ENCODE measurements at regions not wholly inside any gene's neighbourhood (a gene's known extent, or its start where the extent isn't known, plus 50 kb on each side); places are given as distances from the start of the nearest gene placed in this dataset.

DNA sequence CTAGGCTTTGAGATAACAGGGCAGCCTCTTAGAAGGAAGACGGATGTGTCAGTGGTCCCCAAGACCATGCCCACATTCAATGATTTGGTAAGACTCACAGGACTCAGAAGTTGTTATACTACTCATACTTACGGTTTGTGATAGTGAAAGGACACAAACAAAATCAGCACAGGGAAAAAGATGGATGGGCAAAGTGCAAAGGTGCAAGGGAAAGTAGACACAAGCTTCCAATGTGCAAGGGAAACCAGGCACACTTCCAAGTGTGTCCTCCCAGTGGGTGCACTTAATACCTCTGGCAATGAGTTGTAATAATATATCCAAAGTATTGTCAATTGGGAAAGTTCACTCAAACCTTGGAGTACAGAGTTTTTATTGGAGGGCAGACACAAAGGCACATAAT, 53.8 kb upstream of the VCX start:
- DNase-seq = no peak

DNA sequence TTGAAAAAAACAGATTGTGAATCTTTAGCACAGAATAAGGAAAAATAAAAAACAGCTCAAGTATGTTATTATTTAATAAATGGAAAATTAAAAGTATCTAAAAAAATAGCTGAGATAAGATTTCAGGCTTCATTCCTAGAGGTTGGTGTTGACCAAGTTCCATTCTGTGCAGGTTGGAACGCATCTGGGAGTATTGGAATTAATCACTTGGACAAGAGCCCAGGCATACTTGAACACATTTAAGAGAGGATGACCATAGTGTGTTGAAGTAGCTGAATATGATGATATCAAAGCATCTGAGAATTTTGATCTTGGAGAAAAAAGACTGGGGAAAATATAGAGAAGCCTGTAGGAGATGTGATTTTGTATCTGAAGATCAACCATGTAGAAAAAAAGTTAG, 54.6 kb upstream of the VCX start:
- DNase-seq = no peak

DNA sequence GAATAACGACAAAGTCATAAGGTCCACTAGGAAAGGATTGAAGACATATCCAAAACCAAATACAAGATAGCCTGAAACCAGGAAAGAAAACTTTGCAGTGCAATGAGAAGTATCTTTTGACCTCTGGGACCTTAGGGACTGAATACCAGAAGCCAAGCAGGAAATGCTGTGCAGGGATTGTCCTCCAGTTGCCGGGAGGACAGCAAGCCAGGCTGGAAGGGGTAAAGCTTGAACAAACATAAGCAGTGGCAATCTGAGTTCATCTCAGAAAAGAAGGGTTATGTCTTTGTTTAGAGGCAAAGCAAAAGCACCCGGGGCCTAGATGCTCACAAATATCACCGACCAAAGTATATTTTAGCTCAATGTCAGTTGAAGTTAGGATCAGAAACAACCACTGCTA, 55.3 kb upstream of the VCX start:
- no peak for DNase-seq

DNA sequence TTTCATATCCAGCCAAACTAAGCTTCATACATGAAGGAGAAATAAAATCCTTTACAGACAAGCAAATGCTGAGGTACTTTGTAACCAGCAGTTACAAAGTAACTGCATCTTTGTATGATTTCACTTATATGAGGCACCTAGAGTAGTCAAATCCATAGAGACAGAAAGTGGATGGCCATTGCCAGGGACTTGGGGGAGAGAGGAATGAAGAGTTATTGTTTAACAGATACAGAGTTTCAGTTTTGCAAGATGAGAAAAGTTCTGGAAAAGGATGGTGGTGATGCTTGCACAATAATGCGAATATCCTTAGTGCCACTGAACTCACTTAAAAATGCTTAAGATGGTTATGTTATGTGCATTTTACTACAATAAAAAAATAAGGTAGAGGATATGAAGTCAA, 58.4 kb upstream of the VCX start:
- no peak for DNase-seq

DNA sequence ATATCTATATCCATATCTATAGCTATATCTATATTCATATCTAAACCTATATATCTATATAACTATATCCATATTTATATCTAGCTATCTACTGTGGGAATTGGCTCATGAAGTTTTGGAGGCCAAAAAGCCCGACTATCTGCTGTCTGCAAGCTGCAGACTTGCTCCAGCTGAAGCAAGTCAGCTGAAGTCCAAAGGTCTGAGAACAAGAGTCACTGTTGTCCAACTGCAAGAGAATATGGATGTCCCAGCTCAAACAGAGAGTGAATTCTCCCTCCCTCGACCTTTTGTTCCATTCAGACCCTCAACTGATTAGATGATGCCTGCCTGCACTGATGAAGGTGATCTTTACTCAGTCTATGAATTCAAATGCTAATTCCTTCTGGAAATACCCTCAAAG, 63.3 kb upstream of the VCX start:
- DNase-seq = no peak

DNA sequence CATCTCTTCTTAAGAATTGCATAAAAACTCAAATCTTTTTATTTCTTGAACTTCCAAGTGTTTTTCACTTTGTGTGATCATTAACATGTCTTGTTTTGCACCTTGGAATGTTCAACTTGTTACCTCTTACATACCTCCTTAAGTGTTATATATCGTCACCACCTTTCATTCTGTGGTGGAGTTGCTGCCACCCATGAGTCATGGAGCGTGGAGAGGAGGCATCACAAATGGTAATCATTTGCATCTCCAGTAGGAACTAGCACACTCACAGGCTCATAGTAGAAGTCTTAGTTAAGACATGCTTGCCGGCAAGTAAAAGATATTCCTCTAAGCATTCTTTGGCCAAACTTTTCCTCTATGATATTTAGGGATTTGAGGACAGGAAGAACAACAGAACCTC, 67.0 kb upstream of the VCX start:
- no peak for DNase-seq

DNA sequence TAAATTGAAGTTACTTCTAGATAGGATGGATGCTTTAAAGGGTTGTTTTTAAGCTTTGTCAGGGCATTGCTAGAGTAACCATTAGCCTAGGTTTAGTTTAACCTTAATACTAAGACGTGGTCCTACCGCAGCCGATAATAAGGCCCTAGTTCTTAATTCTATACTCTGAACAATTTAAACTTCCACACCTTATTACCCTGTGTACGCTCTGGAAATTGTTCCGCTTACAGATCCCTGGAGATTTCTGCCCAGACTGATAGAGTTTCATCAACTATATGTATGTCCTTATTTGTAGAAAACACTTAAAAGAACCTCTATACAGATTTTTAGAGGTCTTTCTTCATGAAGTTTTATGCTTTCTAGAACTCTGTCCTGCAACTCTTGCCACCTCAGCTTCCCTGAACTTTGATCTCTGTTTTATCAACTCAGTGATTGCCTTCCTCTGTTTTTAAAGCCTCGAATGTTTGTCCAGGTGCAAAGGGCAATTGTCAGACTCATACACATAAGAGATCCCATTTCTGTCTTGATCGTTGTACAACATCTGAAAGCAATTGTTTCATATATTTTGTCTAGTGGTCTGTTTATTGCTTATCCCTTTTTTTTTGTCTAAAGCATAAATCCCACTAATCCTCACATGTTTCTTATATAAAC, 71.1 kb upstream of the VCX start:
- no peak for DNase-seq

DNA sequence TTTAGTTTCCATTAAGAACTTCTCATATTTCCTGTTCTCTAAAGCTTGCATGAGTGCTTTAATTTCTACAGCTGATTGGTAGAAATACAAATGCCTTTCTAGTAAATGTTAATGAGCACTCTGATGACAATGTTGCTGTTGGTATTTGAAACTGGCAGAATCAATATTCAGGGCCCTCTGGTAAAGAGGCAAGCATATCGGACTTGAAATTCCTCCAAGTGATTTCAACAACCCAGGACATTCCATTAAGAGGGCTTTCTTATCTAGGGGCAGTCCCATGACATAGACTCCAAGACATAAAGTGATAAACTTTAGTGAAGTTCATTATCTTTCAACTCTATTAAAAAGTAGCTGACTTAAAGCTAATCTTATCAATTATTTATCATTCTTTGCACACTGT, 83.1 kb upstream of the VCX start:
- no peak for DNase-seq

DNA sequence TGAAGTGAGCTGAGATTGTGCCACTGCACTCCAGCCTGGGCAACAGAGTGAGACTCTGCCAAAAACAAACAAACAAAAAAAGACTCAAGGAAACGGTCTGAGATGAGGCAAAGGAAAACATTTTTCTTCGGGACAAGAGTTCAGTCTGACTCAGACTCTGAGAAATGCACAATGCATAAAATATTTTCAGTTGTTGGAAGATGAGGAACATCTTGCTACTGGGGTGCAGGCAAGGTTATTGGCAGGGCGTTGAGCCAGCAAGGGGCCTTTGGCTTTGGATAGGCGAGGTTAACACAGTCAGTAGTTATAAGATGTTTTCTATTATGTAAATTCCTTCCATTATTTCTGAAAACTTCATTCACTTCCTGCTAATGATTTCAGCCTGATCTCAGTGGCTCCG, 96.1 kb upstream of the VCX start:
- no peak for DNase-seq

DNA sequence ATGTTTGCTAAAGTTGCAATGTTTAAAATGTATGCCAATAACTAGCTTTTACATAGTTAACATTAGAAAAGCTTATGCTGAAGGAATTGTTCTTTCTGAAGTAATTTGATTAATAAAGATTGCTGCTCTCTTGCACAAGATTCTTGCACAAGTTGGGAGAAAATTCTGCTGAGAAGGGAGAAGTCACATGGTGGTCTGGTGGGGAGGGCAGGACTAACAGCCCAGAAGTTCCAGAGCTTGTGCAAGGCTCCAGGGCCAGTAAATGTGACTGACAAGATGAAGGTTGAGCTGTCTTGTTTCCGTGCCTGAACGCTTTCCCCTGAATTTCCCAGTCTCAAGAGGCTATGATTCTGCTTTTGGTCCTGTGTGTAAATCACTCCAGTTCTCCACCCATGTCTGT, 112.9 kb upstream of the VCX start:
- no peak for DNase-seq

DNA sequence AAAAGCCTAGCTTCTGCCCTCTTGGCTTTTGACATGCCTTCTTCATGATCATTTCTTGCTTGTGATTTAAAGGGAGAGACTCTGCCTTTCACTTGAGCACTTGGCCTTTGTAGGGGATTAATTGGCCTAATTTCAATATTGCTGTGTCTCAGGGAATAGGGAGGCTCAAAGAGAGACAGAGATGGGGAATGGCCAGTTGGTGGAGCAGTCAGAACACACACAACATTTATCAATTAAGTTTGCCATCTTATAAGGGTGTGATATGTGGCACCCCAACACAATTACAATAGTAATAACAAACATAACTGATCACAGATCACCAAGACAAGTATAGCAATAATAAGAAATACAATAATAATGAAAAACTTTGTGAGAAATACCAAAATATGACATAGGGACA, 122.5 kb upstream of the VCX start:
- no peak for DNase-seq

DNA sequence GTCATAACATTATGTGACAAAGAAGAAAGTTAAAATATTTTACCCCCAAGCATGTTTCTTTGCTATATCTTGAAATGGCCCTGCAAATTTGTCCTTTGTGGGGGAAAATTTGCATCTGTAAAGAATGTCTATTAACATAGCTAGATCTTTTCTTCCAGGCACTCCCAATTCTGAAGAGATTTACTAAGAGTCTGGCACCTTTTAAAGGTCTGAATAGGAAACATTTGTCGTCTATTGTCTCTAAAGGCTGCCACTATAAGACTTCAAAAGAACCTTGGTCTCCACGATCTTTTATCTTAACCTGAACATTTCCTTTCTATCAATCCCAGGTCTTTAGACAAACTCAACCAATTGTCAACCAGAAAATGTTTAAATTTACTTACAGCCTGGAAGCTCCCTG, 128.6 kb upstream of the VCX start:
- DNase-seq = no peak

DNA sequence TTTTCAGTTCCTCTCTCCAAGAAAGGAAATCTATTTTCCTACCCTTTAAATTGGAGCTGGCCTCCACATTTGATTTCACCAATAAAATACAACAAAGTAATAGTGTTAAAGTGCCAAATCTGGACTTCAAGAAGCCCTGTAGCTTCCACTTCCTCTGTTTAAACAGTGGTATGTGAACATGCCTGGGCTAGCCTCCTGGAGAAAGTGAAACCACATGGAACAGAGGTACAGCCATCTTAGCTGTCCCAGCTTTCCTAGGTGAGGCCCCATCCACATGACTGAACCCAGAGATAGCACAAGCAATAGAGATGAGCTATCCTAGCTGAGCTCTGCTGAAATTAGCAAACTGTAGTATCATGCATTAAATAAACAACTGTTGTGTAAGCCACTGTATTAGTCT, 131.8 kb upstream of the VCX start:
- no peak for DNase-seq

DNA sequence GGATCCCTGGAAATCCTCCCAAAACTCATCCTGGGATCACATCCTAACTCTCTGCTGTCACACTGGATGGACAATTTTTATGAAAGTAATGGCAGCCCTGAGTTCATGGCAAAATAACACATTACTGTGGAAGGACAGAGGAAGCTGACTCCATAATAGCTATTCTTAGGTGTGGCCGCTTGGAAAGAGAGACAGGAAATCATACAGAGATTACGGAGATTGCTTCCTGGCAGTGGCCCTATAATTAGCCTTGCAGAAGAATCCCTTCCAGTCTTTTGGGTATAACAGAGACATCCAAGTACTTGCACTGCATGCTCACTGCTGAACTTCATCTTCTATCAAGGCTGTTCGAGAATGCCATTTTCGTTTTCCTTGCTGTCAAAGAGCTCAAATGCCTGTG, 133.1 kb upstream of the VCX start:
- no peak for DNase-seq

DNA sequence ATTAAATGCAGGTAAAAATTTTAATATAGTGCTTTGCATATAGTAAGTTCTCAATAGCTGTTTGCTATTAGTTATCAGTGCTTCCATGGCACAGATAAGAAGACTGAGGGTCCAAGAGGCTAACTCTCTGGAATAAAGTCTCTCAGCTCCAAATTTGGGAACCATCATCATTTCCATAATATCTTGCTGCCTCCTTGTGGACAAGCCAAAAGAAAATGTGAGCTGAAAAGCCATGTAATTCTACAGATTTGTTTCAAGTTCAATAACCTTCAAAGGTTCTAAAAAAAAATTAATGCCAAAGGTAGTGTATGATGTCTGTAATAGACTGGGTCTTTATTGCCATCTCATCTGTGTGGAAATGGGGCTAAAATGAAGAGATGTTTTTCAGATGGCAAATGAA, 136.9 kb upstream of the VCX start:
- no peak for DNase-seq

DNA sequence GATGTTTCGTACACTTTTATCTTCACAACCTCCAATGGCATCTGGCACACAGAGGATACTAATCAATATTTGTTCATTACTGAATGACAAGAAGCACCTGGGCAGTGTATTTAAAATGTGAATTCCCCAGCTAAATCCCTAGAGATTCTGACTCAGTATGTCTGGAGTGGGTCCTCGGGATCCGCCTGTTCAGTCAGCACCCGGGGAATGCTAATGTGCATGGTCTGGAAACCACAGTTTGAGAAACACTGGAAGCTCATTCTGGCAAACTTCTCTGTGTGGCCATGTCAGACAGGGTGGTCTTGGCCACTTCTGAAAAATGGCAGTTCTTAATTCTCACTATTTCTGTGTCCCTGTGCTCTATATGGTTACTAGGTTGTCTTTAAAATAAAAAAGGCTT, 138.8 kb upstream of the VCX start:
- DNase-seq = no peak

DNA sequence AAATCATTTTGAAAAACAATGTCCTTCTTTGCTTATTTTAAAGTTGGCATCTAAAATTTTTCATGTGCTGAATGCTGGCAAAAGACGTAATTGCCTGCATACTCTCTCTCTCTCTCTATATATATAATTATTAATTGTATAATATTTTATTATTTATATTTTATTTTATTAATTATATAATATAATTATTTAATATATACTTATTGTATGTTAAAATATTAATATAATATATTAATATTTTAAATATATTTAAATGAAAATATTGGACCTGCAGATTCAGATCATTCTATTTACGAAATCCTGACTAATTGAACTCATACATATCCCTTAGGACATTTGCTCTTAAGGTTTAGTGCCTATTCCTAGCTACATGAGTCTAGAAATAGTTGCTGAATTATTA, 144.7 kb upstream of the VCX start:
- DNase-seq = no peak

DNA sequence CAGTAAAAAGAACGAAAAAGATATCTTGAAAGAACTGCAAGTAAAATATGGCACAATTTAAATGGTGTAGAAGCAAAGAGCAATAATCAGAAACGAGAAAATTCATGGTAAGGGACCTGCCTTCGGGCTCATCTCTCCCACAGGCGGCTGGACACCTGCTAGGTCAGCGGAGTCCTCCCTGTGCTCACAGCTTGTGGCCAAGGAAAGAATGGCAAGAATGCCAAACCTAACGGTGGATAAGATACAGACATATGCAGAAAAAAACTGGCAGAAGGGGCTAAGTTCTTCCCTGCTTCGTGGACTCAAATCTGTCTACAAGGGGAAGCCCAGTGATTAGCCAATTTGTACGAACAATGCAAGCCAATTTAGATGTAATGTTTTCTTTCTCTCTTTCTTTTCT, 152.1 kb upstream of the VCX start:
- DNase-seq = no peak

DNA sequence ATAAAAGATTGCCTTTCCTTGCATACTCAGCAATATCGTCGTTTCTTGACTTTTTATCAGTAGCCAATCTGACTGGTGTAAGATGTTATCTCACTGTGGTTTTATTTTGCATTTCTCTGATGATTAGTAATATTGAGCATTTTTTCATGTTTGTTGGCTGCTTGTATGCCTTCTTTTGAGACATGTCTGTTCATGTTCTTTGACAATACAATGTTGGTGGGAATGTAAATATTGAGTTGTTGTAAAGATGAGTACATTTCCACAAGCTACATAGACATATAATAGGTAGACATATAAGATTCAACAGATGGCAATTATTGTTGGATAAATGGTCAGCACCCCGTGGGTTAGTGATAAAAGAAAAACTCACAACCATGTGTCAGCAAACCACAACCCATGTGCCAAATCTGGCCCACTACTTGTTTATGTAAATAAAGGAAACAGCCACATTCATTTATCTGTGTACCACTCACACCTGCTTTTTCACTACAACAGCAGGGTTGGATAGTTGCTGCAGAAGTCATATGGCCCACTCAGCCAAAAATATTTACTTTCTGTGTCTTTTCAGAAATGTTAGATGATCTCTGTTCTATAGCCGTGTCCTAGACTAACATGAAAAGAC, 153.1 kb upstream of the VCX start:
- DNase-seq = no peak

DNA sequence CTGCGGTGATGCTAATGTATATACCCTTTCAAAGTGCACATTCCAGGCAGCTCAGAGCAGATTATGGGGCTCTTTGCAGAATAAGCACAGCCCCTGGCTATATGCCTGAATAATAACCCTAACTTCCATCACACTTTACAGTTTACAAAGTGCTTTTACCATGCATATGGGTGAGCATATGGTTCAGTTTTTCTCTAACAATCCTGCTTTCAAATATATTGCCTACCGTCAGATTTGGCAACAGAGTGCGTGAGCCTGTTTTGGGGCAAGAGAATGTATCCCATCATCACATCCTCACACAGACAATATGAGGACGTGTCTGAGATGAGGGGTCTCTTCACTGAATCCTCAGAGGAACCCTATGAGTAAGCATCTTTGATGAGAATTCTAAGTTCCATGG, 162.8 kb upstream of the VCX start:
- DNase-seq = no peak

DNA sequence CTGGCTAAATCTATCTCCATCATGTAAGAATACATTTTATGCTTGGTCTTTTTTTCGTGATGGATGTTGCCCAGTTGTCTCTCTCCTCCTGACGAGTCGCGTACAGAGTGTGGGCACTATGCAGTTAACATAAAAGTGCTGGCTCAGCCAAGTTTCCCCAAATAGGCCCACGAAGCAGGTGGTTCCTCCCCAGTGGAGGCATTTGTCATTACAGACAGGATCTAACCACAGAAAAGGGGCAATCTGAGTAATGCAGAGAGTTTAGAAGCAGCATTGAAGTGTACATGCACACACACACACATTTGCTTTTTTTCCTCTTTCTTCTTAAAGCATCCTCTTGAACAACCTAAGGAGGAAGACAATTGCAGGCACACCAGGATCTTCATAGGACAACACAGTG, 188.7 kb upstream of the VCX start:
- DNase-seq = no peak

DNA sequence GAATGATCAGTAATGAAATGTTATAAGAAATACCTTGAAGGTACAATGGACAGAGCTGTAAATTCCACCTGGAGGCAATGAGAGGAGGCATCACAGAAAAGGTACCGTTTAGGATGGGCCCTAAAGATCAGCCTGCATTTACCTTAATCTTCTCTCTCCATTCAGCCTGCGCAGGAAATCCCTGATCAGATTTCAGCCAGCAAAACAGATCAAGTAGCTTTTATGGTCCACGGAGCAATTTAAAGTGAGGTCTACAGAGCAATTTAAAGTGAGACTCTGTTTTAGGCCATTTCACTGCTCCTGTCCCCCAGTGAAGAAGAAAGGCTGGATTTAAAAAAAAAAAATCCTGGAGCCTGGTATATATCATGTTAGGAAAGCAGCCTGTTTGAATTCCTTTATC, 195.1 kb upstream of the VCX start:
- DNase-seq = no peak

DNA sequence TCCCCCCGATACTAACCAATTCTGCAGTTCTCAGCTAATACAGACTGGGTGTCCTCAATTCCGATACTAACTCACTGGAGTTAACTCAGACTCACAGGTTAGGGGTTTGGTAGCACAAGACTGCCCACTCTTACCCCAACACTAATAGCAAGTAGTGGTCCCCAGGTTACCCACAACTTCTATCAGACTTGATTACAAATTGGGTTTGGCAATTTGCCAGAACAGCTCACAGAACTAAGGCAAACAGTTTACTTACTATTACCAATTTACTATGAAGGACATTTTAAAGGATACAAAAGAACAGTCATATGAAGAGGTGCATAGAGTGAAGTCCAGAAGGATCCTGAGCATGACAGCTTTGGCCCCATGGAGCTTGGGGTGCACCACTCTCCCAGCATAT, 201.8 kb upstream of the VCX start:
- DNase-seq = no peak

DNA sequence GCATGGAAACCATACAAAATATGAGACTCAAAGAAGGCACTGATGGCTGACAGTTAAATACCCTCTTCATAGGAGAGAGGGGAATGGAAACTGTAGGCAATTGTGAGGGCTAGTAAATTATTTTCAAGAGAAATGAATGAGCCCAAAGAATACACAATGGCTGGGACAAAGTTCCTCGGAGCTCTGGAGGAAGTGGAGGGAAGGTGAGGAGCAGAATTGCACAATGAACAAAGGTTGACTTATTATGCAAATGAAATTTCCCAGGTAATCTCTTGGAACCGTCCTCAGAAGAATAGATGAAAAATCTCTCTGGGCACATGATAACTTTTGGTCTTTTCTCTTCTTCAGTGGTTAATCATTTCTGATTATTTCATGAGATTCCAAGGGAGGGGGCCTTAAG, 202.6 kb upstream of the VCX start:
- no peak for DNase-seq

DNA sequence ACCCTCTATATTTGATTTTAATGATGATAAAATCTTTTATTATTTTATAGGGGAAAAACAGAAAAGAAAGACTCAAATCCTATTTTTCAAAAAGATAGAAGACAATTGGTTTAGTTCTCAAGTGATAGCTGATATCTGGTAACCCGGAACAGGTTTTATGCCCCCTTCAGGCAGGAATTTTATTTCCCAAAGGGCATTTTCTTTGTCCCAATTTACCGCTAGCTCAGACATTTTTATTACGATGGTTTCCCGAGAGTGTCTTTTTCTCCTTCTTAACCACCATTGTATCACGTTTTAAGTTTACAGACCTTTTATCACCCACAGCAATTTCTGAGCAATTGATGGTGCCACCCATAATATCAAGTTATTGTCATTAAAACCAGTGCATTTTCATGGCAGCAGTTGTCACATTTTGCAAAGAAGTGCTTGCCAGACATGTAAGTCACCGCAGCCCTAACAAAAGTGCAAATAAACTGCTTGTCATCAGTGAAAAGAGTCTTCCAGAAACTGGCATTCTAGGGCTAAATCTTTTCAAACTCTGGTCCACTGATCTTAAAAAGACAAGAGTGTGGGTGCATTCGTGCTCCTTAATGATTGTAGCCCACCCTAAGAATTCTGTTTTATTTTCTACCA, 204.8 kb upstream of the VCX start:
- DNase-seq = no peak

Data from suppressor macrophage (primary cell).